HG02759 (cell line): ENCODE measurements at regions not wholly inside any gene's neighbourhood (a gene's known extent, or its start where the extent isn't known, plus 50 kb on each side); places are given as distances from the start of the nearest gene placed in this dataset.
"Not testable (repeated sequence)": the region's sequence is repeated elsewhere in the genome, so short reads cannot be mapped to it uniquely, and the experiment has no call there.

Experiments
- ATAC-seq: cut with Tn5 transposase; IDR thresholded peaks from one replicate; pipeline ENCODE4 v1.9.1; 2021; ENCODE audit warnings: mild to moderate bottlenecking, moderate library complexity; ENCODE audit not compliant: unreplicated experiment

GRCh38 chr13:101003566-101003965, 329.0 kb upstream of the TMTC4 start:
- no peak for ATAC-seq

GRCh38 chr13:100989392-100989791, 314.8 kb upstream of the TMTC4 start:
- ATAC-seq = no peak

DNA sequence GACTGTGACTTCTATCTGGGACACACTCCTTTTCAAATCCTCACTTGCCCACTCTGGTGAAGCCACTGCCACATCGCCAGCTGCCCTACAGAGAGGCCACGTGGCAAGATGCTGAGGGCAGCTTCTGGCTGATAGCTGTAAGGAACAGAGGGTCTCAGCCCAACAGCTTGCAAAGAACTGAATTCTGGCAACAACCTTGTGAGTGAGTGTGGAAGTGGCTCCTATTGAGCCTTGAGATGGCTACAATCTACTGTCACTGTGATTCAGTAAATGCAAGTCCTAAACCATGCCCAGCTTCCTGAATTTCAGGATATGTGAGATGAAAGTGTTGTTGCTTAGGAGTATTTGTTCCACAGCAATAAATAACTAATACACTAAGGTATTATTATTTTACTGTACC, 314.3 kb upstream of the TMTC4 start:
- no peak for ATAC-seq

- no peak for ATAC-seq
Measured at GRCh38 chr13:100987948-100988347, 313.4 kb upstream of the TMTC4 start.

DNA sequence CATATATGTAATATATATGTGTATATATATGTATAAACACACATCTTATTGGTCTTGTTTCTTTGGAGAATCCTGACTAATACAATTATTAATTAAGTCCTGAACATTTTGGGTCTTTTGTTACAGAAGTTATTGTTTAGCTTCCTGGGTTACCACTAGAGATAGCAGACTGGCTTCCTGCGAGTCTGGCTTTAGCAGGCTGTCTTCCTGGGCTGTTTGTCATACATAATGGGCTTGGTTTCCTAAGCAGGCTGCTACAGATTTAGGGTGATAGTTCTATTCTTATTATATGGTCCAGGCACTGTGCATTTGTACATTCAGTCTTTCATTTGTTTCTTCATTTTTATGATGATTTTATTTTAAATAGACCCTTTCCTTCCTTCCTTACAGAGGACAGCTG, 312.0 kb upstream of the TMTC4 start:
- no peak for ATAC-seq

- no peak for ATAC-seq
Measured at GRCh38 chr13:100984085-100984705, 309.6 kb upstream of the TMTC4 start.

DNA sequence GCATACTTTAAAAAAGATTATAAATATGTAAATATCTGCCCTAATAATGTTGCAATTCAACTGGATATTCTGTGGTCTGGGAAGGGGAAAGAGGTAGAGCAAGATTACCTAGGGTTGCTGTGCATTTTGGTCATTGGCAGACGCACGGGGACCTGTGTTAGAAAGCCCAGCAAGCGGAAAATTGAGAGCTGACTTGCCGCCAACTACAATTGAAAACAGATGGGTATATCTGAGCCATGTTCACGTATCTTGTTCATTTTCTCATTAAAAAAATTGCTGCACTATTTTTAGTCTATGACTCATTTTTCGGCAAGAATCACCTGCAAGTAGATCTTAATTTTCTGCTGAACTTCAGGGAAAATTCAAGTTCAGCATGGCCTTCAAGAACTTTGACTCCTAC, 308.5 kb upstream of the TMTC4 start:
- no peak for ATAC-seq

DNA sequence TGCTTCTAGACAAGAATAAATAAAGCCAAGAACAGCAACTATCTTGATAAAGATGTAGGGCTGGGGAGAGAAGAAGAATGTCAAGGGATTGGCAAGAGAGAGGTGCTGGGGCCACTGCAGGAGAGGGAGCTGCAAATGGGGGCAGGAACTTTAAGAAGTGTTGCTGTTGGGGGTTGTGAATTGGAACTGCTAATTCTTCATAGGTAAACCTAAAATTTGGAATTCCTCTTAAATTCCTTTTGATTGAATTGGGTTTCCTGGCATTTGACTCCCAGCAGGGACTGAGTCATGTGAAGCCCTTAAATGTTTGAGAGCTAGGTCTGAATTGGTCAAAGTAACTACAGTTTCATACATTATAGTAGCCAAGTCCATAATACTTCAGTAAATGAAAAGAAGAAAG, 305.6 kb upstream of the TMTC4 start:
- no peak for ATAC-seq

GRCh38 chr13:100977841-100978240, 303.2 kb upstream of the TMTC4 start:
- ATAC-seq = no peak

DNA sequence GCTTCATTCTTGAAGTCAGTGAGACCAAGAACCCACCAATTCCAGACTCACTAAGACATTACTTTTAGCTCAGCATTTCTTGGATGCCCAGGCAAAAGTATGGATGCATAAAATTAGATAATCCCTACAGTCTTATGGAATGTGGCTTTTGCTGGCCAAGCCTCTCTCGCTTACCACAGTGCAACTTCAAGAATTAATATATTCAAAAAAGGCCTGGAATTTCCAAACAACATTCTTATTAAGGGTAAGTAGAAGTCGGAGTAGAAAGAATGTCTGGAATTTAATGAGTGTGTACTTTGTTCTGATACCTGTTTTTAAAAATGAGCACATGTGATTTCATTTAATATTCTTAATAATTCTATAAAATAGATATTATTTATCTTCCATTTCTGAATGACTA, 302.4 kb upstream of the TMTC4 start:
- no peak for ATAC-seq

DNA sequence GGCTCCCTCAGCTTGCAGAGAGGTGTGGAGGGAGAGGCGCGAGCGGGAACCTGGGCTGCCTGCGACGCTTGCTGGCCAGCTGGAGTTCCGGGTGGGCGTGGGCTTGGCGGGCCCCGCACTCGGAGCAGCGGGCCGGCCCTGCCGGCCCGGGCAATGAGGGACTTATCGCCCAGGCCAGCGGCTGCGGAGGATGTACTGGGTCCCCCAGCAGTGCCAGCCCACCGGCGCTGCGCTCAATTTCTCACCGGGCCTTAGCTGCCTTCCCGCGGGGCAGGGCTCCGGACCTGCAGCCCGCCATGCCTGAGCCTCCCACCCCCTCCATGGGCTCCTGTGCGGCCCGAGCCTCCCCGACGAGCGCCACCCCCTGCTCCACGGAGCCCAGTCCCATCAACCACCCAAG, 301.1 kb upstream of the TMTC4 start:
- ATAC-seq = not testable (repeated sequence)

- no peak for ATAC-seq
Measured at GRCh38 chr13:100962585-100962984, 288.0 kb upstream of the TMTC4 start.

DNA sequence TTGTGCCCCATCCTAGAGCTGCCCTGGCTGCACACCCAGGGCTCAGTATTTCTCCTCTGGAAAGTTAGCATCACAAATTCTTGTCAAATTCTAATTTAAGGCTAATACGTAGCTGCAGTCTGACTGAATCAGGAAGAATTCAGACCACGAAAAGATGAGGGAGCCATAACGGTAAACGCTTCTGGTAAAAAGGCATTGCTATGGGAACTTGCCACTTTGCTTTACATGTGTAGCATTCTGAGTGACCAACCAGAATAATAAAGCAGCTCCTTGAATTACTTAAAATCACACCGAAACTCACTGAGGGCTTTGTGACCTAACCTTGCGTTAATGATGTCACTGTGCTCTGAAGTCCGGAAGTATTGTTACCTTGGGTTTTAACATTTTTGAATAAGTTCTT, 286.6 kb upstream of the TMTC4 start:
- no peak for ATAC-seq

- no peak for ATAC-seq
Measured at GRCh38 chr13:100958831-100959230, 284.2 kb upstream of the TMTC4 start.

- no peak for ATAC-seq
Measured at GRCh38 chr13:100957741-100958140, 283.1 kb upstream of the TMTC4 start.

DNA sequence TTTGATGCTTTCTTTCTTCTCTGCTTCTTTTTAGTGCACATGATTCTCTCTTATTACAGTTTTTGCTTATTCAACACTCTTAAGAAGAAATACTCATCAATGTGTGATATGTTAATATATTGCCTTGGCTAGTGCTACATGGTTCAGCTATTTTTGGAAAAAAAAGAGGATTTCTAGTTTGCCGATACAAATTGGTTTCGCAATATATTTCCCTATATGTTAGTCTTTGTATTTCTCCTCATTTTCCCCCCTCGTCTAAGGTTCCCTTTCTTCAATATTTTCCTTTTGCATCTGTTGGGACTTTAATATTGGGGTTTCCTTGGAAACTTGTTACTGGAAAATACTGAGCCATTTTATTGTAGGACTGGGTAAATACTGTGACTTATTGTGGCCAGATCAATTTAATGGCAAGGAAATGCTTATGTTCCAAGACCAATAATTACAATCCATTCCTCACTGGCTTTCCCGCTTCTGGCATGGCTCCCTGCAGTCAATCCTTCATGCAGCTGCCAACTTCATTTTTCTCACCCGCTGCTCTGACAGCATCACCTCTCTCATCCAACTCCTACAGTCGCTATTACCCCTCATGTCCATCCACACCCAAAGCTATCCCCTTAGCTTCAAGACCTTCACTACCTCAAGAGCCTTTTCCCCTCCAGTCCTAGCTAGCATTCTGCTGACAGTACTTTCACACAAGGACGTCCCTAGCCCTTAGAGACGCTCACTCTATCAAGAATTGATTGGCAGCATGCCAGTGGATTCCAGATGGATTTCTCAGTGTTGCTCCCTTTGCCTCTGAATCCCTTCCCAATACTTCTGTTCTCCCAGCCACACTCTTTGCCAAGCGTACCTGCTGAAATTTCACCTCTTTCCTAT, 280.1 kb upstream of the TMTC4 start:
- no peak for ATAC-seq

GRCh38 chr13:100951016-100951415, 276.4 kb upstream of the TMTC4 start:
- ATAC-seq = no peak

DNA sequence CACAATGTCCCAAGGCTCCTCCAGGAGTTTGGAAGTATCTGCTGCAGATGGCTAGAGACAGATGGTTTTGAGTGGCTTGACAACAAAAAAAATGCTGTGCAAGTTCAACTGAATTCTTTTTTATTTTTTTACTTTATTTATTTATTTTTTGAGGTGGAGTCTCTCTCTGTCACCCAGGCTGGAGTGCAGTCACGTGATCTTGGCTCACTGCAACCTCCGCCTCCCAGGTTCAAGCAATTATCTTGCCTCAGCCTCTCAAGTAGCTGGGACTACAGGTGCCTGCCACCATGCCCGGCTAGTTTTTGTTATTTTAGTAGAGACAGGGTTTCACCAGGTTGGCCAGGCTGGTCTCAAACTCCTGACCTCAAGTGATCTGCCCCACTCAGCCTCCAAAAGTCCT, 274.3 kb upstream of the TMTC4 start:
- not testable (repeated sequence) for ATAC-seq

DNA sequence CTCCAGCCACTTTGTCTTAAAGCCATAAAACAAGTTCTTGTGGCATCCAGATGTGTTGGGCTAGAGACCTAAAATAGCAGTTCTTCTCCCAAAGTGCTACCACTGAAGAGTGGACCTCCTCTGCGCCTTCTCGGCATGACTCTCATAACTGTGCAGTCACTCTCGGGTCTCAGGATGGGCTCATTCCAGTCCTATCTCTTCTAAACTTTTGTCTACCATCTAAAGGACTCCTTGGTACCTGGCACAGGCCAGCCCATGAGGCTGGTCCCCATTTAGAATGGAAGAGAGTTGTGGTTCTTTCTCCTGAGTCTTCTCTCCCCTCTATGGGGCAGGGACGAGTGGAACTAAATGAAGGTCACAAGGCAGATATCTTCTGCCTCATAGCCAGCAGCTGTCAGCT, 272.0 kb upstream of the TMTC4 start:
- ATAC-seq = no peak

DNA sequence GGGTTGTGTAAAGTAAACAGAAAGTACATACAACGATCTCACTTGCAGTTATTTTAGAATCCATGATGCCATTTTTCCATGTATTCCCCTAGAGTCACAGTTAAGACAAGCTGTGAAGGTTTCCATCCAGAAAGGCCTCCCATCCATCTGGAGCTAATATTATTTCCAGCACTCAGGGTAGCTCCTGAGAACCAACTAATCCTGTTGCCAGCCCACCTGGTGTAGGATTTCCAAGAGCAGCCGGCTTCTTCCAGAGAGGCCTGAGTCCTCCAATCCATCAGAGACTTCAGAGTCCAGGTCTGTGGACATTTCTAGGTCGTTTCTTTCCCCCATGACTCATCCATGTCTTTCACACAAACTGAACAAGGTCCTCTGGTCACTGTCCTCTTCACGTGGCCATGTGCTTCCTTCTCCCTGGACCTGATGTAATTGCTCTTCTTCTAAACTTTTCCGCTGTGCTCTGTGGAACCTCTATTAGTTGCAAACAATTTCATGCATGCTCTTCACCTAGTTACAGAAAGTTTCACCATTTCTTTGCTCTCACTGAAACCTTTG, 270.3 kb upstream of the TMTC4 start:
- ATAC-seq = no peak

- ATAC-seq = no peak
Measured at GRCh38 chr13:100942742-100943141, 268.1 kb upstream of the TMTC4 start.
